ENCODE measurements at regions not wholly inside any gene's neighbourhood (a gene's known extent, or its start where the extent isn't known, plus 50 kb on each side); places are given as distances from the start of the nearest gene placed in this dataset.

GRCh38 chr5:60514152-60514551, 185.8 kb downstream of the DEPDC1B start:
- no peak for TF ChIP-seq POLR2A (IDR thresholded peaks at IDR 0.05)
- no peak for TF ChIP-seq CTCF (IDR thresholded peaks at IDR 0.05)
- no peaks in the 10 kb centered on the region for H3K9me3 ChIP-seq
- H3K27me3 ChIP-seq: no peaks in the 10 kb centered on the region
- no peak overlapping the region for H3K27ac ChIP-seq
- H3K4me3 ChIP-seq: no peak overlapping the region
- no peaks in the 10 kb centered on the region for H3K4me1 ChIP-seq
- H3K36me3 ChIP-seq: no peaks in the 10 kb centered on the region
- DNase-seq: no peak

GRCh38 chr5:60512117-60512516, 187.8 kb downstream of the DEPDC1B start:
- H3K27me3 ChIP-seq: no peaks in the 10 kb centered on the region
- no peak for DNase-seq
- H3K27ac ChIP-seq: no peak overlapping the region
- TF ChIP-seq POLR2A (IDR thresholded peaks at IDR 0.05) (no peak), CTCF (IDR thresholded peaks at IDR 0.05) (no peak)
- no peak overlapping the region for H3K4me3 ChIP-seq
- H3K4me1 ChIP-seq: no peaks in the 10 kb centered on the region
- H3K9me3 ChIP-seq: no peaks in the 10 kb centered on the region
- H3K36me3 ChIP-seq: no peaks in the 10 kb centered on the region

- TF ChIP-seq POLR2A (IDR thresholded peaks at IDR 0.05) (no peak), CTCF (IDR thresholded peaks at IDR 0.05) (no peak)
- H3K27me3 ChIP-seq: no peaks in the 10 kb centered on the region
- no peak for DNase-seq
- H3K4me3 ChIP-seq: no peak overlapping the region
- no peaks in the 10 kb centered on the region for H3K36me3 ChIP-seq
- no peaks in the 10 kb centered on the region for H3K4me1 ChIP-seq
- no peaks in the 10 kb centered on the region for H3K9me3 ChIP-seq
- peak overlapping the region in 1 of 4 donors; percentile 24 for H3K27ac ChIP-seq
These were observed 189.3 kb downstream of the DEPDC1B start for GRCh38 chr5:60510663-60511062.

- Histone ChIP-seq H3K27ac (peak overlapping the region in 1 of 4 donors; percentile 24), H3K4me3 (no peak overlapping the region), H3K4me1 (no peaks in the 10 kb centered on the region), H3K27me3 (no peaks in the 10 kb centered on the region), H3K36me3 (no peaks in the 10 kb centered on the region), H3K9me3 (no peaks in the 10 kb centered on the region)
- TF ChIP-seq CTCF (IDR thresholded peaks at IDR 0.05): no peak
- no peak for TF ChIP-seq POLR2A (IDR thresholded peaks at IDR 0.05)
- DNase-seq: no peak
These were observed 189.9 kb downstream of the DEPDC1B start for GRCh38 chr5:60510049-60510448.

- Histone ChIP-seq H3K36me3 (no peaks in the 10 kb centered on the region), H3K27ac (peak overlapping the region in 1 of 4 donors; percentile 24), H3K9me3 (no peaks in the 10 kb centered on the region), H3K4me1 (no peaks in the 10 kb centered on the region), H3K27me3 (no peaks in the 10 kb centered on the region), H3K4me3 (no peak overlapping the region)
- no peak for DNase-seq
- no peak for TF ChIP-seq CTCF (IDR thresholded peaks at IDR 0.05)
- TF ChIP-seq POLR2A (IDR thresholded peaks at IDR 0.05): no peak
These were observed 190.4 kb downstream of the DEPDC1B start for GRCh38 chr5:60509519-60509918.

DNA sequence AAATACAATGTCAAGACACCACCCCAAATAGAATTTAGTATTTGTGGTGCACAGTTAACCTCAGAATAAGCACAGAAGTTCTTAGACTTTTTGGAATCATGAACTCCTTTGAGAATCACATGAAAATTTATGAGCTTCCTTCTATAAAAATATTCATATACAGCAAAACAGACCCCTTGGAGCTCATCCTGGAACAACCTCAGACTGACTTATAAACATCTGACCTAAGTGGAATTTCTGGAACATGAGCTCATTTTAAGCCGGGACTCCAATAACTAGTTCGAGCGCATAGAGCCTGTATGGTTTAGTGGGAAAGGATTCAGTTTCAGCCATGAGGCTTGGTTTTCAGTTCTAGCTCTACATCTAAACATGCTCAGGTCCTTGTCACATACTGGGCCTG, 192.3 kb downstream of the DEPDC1B start:
- no peak overlapping the region for H3K4me3 ChIP-seq
- DNase-seq: no peak
- no peaks in the 10 kb centered on the region for H3K4me1 ChIP-seq
- peak overlapping the region in 1 of 4 donors; percentile 34 for H3K27ac ChIP-seq
- no peaks in the 10 kb centered on the region for H3K9me3 ChIP-seq
- no peaks in the 10 kb centered on the region for H3K27me3 ChIP-seq
- no peak for TF ChIP-seq CTCF (IDR thresholded peaks at IDR 0.05)
- TF ChIP-seq POLR2A (IDR thresholded peaks at IDR 0.05): no peak
- H3K36me3 ChIP-seq: no peaks in the 10 kb centered on the region
